Prostate gland (tissue), 2 donors: ENCODE measurements at regions not wholly inside any gene's neighbourhood (a gene's known extent, or its start where the extent isn't known, plus 50 kb on each side); places are given as distances from the start of the nearest gene placed in this dataset.

Source experiments
- CTCF ChIP-seq, 4 experiments: fragments of 200-600 bp in 2 of 4; fragments of 450-650 bp in 2 of 4; sonication (generic) in 2 of 4; IDR thresholded peaks; 1 replicate in 3 of 4; 2 replicates in 1 of 4; pipeline ENCODE4 v1.5.1; 2016 to 2019; ENCODE audit warnings: antibody characterized with exemption in 4 of 4, mild to moderate bottlenecking in 2 of 4, moderate library complexity in 2 of 4
- POLR2A ChIP-seq: fragments of 450-650 bp; IDR thresholded peaks from one replicate; pipeline ENCODE4 v1.6.1; 2016; ENCODE audit warnings: antibody characterized with exemption, mild to moderate bottlenecking
- POLR2AphosphoS5 ChIP-seq: sonication (generic); formaldehyde crosslinking; IDR thresholded peaks from one replicate; pipeline ENCODE4 v1.6.1; 2017; ENCODE audit warnings: antibody characterized with exemption

GRCh38 chr7:91571601-91572000 is 307.4 kb downstream of the FZD1 start:
- TF ChIP-seq POLR2A = no peak
- TF ChIP-seq CTCF (IDR thresholded peaks at IDR 0.05) = no peak
- TF ChIP-seq POLR2AphosphoS5 = no peak
